ENCODE measurements at regions not wholly inside any gene's neighbourhood (a gene's known extent, or its start where the extent isn't known, plus 50 kb on each side); places are given as distances from the start of the nearest gene placed in this dataset.
A peak's percentile ranks its signal among the peaks of the same experiment; 100 is the strongest.

DNA sequence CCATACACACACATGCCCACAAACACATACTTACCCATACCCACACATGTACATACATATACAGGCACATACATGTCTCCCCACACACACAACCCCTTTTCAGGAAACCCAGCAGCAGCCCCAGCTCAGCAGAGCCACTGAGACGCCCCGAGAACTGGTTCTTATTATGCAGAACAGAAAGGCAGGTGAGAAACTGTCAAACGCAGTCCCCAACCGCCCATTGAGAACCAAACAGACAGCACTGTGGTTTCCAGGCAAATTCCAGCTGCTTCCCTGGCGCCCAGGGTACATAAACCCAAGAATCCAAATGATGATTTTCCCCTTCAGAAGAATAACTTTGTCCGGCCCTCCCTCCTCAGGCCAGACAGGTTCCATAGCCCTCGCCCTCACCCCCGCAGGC, 366.6 kb upstream of the ZMIZ1 start:
- H3K27me3 Mint-ChIP-seq (ENCODE audit: unreplicated experiment) = peaks cover 16% of the 10 kb centered on the region
- TF ChIP-seq, protein P1, sequence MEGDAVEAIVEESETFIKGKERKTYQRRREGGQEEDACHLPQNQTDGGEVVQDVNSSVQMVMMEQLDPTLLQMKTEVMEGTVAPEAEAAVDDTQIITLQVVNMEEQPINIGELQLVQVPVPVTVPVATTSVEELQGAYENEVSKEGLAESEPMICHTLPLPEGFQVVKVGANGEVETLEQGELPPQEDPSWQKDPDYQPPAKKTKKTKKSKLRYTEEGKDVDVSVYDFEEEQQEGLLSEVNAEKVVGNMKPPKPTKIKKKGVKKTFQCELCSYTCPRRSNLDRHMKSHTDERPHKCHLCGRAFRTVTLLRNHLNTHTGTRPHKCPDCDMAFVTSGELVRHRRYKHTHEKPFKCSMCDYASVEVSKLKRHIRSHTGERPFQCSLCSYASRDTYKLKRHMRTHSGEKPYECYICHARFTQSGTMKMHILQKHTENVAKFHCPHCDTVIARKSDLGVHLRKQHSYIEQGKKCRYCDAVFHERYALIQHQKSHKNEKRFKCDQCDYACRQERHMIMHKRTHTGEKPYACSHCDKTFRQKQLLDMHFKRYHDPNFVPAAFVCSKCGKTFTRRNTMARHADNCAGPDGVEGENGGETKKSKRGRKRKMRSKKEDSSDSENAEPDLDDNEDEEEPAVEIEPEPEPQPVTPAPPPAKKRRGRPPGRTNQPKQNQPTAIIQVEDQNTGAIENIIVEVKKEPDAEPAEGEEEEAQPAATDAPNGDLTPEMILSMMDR (IDR thresholded peaks at IDR 0.05) = no peak
- peaks cover 17% of the 10 kb centered on the region for H3K4me1 Mint-ChIP-seq (ENCODE audit: unreplicated experiment)
- H3K27ac Mint-ChIP-seq (ENCODE audit: unreplicated experiment) = no peak overlapping the region
- no peaks in the 10 kb centered on the region for H3K36me3 Mint-ChIP-seq (ENCODE audit: unreplicated experiment)
- no peak overlapping the region for H3K4me3 Mint-ChIP-seq (ENCODE audit: unreplicated experiment)
- DNase-seq (ENCODE audit: extremely low spot score, unreplicated experiment) = peak; percentile 54
- H3K9me3 Mint-ChIP-seq (ENCODE audit: unreplicated experiment) = no peaks in the 10 kb centered on the region

DNA sequence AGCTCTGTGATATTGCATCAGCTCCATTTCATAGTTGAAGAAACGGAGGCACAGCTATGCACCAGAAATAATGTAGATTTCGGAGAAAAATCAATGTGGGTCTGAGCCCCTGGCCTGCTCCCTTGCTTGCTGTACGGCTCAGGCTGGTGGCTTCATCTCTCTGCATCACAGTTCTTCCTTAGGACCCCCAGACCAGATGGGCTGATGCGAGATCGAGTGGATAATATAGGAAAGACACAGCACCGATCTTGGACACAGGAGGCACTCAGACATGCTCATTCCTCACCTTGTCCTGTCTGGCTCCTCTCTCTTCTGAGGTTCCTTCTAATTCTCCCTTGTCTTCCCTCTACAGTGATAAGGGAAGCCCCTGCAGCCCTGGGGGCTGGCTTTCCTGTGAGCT, 365.9 kb upstream of the ZMIZ1 start:
- H3K27me3 Mint-ChIP-seq (ENCODE audit: unreplicated experiment) = peaks cover 10% of the 10 kb centered on the region
- peaks cover 17% of the 10 kb centered on the region for H3K4me1 Mint-ChIP-seq (ENCODE audit: unreplicated experiment)
- H3K4me3 Mint-ChIP-seq (ENCODE audit: unreplicated experiment) = no peak overlapping the region
- TF ChIP-seq, protein P1 (IDR thresholded peaks at IDR 0.05) = no peak
- no peak overlapping the region for H3K27ac Mint-ChIP-seq (ENCODE audit: unreplicated experiment)
- H3K36me3 Mint-ChIP-seq (ENCODE audit: unreplicated experiment) = no peaks in the 10 kb centered on the region
- H3K9me3 Mint-ChIP-seq (ENCODE audit: unreplicated experiment) = no peaks in the 10 kb centered on the region
- peak; percentile 25 for DNase-seq (ENCODE audit: extremely low spot score, unreplicated experiment)

DNA sequence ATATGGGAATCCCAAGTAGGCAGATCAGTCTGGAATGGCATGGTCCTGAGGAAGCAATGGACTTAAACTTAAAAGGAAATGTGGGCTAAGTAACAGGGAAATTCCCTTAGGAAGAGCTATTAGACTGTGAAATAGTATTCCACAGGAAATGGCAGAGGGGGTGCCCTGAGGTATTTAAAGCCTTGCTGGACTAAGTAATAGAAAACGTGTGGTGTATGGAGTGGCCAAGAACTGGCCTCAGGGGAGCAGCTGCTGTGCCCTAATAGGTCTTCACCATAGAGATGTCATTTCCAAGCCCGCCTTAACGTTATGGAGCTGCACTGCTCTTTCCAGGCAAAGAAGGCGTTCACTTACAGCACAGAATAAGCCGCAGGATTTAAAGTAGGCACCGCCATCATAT, 365.2 kb upstream of the ZMIZ1 start:
- Mint-ChIP-seq H3K4me3 (ENCODE audit: unreplicated experiment) (no peak overlapping the region), H3K36me3 (ENCODE audit: unreplicated experiment) (no peaks in the 10 kb centered on the region), H3K4me1 (ENCODE audit: unreplicated experiment) (peaks cover 17% of the 10 kb centered on the region), H3K27ac (ENCODE audit: unreplicated experiment) (no peak overlapping the region), H3K9me3 (ENCODE audit: unreplicated experiment) (no peaks in the 10 kb centered on the region), H3K27me3 (ENCODE audit: unreplicated experiment) (peaks cover 13% of the 10 kb centered on the region)
- no peak for DNase-seq (ENCODE audit: extremely low spot score, unreplicated experiment)
- TF ChIP-seq, protein P1 (IDR thresholded peaks at IDR 0.05) = no peak

DNA sequence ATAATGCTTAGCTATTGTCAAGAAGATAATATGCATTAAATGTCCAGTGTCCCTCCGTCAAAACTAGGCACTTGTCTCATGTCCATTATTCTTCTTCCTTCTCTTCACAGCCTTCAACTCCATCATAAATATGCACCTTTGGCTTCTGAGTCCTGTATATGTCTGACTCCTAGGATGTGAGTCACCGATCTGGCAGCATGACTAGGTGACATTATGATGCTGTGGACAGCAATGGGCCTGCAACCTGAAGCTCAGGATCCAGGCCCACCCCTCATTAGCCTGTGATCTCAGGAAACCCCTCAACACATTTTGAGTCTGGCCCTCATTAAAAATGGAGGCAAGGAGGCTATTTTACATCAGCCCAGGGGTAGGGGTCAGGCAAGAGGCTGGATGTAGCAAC, 362.5 kb upstream of the ZMIZ1 start:
- H3K36me3 Mint-ChIP-seq (ENCODE audit: unreplicated experiment) = no peaks in the 10 kb centered on the region
- no peak overlapping the region for H3K27ac Mint-ChIP-seq (ENCODE audit: unreplicated experiment)
- no peak overlapping the region for H3K4me3 Mint-ChIP-seq (ENCODE audit: unreplicated experiment)
- no peaks in the 10 kb centered on the region for H3K9me3 Mint-ChIP-seq (ENCODE audit: unreplicated experiment)
- peaks cover 8% of the 10 kb centered on the region for H3K4me1 Mint-ChIP-seq (ENCODE audit: unreplicated experiment)
- TF ChIP-seq, protein P1 (IDR thresholded peaks at IDR 0.05) = no peak
- DNase-seq (ENCODE audit: extremely low spot score, unreplicated experiment) = no peak
- H3K27me3 Mint-ChIP-seq (ENCODE audit: unreplicated experiment) = peaks cover 37% of the 10 kb centered on the region

DNA sequence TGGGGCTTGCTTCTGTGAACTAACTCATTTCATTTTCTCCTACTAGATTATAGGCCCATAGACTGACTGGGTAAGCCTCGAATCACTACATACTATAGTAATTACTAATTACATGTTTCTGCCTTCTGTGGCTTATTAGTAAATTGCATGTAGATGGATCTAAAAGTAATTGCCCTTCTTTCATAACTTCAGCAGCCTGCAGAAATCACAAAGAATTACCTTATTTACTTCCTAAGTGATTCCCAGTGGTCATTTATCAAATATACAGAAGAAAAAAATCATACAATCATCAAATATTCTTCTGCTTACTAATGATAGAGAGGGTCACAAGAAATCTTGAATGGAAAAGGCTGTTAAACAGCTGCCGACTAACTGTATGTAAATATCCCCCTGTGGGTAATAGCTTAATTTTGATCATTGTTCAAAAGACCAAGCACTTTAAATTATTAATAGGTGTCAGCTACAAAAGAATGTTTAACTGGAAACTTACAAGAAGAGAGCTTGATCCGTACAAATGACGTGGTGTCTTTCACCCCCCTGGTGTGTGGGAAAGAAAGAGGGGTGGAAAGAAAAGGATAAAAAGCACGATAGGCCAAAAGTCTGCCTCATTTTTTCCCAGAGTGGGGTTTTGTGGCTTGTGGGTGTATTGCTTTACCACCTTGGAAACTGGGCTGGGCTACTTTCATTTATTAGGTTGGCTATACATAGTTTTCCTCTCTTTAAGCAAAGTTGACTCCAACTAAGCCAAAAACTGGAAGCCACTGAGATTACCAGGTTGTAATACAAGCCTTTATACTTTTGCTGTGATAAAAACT, 361.8 kb upstream of the ZMIZ1 start:
- Mint-ChIP-seq H3K27ac (ENCODE audit: unreplicated experiment) (no peak overlapping the region), H3K4me3 (ENCODE audit: unreplicated experiment) (no peak overlapping the region), H3K36me3 (ENCODE audit: unreplicated experiment) (no peaks in the 10 kb centered on the region), H3K27me3 (ENCODE audit: unreplicated experiment) (peaks cover 44% of the 10 kb centered on the region), H3K9me3 (ENCODE audit: unreplicated experiment) (no peaks in the 10 kb centered on the region), H3K4me1 (ENCODE audit: unreplicated experiment) (peaks cover 8% of the 10 kb centered on the region)
- DNase-seq (ENCODE audit: extremely low spot score, unreplicated experiment) = no peak
- TF ChIP-seq, protein P1 (IDR thresholded peaks at IDR 0.05) = no peak
